GM19468 (cell line): ENCODE measurements at regions not wholly inside any gene's neighbourhood (a gene's known extent, or its start where the extent isn't known, plus 50 kb on each side); places are given as distances from the start of the nearest gene placed in this dataset.

ENCODE experiments used
- ATAC-seq: cut with Tn5 transposase; IDR thresholded peaks from one replicate; pipeline ENCODE4 v1.9.1; 2021; ENCODE audit warnings: mild to moderate bottlenecking, moderate library complexity, moderate number of reproducible peaks; ENCODE audit not compliant: unreplicated experiment; ENCODE audit errors: extremely low read depth

DNA sequence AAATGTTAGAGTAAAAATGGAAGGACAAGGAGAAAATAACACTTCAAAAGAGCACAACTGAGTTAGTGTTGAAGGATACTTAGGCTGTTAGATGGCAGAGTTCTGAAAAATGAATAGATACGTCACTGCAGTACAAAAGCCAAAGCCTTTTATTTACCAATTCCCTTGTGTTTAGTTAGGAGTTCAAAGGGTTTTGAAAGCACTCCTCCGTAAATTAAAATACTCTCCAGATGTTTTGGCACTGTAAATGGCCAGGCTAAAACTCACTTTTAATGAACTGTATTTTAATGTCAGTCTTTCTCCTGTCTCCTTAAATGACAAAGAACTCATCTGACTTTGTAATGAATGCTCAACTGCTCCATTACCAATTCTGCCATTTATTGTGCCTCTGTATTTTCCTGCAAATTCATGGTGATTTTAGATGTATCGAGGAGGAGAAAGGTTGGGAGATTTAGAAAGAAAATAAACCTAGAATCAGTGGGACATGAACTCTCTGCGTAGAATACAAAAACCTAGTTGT is 1727.2 kb downstream of the MAT2B start:
- no peak for ATAC-seq

DNA sequence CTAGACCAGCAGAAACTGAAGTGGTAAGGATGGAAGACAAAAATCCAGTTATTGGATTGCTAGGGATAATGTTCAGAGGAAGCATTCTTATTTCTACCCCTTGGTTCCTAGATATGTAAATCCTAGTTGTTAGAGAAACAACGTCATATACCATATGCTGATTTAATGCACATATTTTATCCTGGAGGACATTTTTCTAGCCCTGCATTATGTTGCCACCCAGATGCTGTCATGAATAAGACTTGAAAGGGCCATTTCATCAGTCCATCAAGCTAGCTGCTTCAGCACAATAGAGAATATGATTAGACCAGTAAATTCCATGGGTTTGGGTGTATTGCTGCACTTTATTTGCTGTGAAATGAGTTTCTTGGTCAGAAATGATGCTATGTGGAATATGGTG is 1736.4 kb downstream of the MAT2B start:
- ATAC-seq = no peak

DNA sequence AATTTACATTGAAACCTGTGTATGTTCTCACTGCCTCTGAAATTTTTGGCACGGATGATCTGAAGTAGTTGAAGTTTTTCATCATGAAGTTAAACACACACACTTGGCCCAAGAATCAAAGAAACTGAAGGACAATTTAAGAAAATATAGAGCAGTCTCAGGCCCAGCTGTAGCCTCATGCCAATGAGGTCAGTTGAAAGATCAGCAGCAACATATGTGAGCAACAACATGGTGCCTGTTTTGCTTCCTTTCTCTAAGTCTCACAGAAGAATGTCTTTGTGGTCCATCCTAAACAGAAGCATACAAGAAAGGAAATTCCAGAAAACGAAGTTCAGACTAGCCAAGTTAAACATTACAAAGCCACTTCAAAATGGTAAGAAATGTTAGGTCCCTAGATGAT is 1737.2 kb downstream of the MAT2B start:
- no peak for ATAC-seq

DNA sequence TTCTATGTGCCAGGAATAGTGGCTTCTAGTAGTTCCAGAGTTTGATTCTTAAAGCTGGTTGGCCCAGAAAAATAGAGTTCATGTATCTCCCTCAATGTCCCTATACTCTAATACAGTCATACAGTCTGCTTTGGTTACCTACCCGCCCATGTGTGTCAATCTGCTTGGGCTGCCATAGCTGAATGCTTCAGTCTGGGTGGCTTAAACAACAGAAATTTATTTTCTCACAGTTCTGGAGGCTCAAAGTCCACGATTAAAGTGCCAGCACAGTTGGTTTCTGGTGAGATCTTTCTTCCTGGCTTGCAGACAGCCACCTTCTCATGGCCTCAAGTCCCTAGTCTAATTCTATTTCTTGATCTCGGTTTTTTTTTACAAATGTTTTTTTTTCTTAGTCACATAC is 1739.0 kb downstream of the MAT2B start:
- ATAC-seq = no peak

DNA sequence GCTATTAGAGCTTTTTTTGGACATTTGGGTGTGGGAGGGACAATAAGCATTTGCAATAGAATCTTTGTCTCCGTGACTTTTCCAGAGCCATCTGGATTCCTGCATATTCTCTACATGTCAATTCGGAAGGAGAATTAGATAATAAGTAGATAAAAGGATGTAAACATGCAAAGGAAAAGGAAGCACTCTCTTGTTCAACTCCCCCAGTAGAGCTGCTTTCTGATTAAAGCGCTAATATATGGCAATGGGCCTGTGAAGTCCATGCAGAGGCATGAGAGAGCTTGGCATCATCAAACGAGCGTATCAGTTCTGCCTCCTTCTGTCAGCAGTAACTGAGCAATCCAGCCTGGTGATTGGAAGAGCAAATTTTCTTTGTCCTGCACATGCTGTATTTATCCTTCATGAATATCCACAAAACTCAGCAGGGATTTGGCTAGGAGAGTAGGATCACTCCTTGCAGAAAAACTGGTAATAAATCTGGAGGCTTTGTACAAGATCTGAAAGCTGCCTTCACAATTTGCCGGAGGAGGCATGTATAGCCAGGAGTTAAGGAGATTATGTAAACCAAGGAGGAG is 1752.9 kb downstream of the MAT2B start:
- no peak for ATAC-seq

DNA sequence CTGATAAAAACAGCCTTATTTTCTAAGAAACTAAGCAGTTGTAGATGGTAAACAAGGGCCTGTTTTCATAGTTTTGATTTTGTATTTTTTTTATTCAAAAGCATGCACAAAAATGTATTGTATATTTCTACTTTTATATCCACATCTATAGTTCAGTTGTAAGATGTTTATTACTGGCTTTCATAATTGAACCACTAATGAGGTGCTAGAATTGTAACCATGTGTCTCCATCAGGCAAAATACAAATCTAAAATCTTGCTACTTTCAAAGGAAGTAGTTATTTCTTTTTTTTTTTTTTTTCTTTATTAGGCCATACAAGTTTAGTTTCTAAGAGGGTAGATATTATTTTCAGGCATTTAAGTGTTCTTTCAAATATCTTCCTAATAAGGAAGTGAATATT is 1755.0 kb downstream of the MAT2B start:
- ATAC-seq = no peak

DNA sequence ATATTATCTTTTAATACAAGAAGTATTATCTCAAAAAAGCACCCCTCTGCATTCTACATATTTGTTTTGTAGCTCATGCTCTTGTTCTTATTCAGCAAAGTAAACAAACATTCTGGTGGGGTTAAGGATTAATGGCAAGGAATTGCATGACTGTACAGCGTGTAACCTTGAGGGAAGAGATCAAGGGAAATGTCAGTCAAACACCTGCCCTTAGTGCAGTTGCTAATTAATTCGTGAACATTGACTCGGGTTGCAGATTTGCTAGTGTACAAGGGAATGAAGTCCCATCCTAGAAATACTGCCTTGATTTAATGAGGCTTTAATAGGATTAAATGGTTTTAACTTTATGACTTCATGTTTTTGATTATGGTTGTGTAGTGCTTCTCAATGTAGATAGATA is 1758.1 kb downstream of the MAT2B start:
- ATAC-seq = no peak

DNA sequence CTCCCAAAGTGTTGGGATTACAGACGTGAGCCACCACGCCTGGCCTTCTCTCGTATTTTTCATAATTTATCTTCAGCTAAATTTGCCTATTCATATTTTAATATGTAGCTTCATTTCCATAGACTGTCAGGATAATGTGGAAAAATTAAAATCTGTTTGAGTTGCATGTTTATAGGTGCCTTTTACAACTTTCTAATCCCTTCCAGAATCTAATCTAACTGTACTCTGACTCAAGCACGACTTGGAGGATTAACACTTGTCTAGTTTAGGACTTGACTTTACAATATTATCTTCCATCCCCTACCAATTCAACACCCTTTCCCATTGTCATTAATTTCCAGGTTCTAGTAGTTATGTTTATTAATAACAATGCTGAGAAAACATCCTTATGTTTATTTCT is 1761.5 kb downstream of the MAT2B start:
- no peak for ATAC-seq

DNA sequence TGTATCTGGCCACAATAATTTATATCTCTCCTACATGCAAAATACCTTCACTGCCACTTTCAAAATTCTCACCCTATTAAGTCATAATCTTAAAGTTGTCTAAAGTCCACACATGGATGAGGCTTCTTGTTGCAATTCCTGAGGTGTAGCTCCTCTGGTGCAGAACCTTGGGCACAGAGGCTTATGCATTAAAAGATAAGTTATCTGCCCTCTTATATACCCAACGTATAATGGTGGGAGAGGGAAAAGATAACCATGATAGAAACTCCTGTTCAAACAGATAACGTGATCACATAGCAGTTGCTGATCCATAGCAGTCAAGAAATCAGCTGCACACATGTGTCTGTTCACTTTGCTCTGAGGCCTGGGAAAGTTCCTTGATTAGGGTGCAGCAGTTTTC is 1767.0 kb downstream of the MAT2B start:
- no peak for ATAC-seq

DNA sequence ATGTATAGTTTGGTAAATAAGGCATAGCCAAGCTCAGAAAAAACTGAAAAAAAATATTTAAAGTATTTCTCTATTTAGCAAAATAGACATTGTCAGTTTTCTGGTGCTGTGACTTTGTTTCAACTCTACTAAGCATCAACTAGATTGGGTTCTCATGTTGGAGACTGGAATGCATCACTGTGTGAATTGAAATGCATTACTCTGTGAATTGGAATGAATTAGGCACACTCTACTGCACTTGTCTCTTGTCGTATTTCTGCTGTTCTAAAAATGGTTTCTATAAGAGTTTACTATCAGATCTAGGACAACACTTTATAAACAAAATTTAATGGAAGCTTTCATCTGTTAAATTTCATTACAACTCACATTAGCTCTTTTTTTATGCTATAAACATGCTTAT is 1772.2 kb downstream of the MAT2B start:
- no peak for ATAC-seq

DNA sequence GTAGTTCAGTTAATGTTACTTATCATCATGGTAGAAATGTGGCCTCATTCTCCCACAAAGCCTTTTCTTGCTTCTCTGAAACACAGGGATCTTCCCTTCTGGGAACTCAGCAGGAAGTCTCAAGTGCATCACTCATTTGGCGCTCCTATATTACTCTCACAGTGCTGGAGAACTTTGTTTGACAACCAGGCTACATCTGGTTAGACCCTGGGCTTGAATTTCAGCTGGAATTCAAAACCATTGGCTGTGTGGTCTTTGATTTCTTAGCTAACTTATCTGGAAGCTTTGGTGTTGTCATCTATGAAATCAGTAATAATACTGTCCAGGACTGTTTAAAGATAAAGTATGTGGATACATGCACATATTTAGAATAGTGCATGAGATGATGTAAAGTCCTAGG is 1777.1 kb downstream of the MAT2B start:
- ATAC-seq = no peak

DNA sequence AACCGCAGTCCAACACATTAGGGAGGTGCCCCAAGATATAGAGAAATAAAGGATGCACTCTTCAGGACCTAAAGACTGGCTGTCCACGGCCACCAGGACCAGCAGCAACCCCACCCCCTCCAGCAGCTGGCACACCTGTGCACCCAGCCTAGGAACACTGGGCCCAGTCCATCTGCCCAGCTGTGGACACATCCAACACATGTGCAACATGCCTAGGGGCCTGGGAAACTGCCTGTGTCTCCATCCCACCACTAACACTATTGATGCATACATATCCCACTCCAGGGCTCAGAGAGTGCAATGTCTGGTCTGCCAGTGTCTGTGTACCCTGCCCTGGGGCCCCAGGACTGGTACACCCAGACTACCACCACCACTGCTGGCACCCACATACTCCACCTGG is 1781.3 kb downstream of the MAT2B start:
- no peak for ATAC-seq

DNA sequence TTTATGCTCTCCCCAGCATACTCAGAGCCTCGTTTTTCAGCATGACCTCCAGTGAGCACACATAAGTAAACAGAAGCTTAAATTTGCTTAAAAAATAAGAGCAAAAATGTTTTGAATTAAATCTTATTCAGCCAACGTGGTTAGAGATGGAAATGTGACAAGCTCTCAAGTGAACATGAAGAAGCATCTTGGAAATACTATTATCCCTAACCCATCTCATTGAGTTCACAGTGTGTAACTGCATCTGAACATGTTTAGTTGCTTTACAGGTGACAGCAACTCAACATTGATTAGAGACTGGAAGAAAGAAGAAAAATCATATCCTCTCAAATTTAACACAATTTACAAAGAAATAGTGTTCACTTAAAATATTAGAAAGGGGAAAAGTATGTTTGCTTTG is 1785.1 kb downstream of the MAT2B start:
- ATAC-seq = no peak

DNA sequence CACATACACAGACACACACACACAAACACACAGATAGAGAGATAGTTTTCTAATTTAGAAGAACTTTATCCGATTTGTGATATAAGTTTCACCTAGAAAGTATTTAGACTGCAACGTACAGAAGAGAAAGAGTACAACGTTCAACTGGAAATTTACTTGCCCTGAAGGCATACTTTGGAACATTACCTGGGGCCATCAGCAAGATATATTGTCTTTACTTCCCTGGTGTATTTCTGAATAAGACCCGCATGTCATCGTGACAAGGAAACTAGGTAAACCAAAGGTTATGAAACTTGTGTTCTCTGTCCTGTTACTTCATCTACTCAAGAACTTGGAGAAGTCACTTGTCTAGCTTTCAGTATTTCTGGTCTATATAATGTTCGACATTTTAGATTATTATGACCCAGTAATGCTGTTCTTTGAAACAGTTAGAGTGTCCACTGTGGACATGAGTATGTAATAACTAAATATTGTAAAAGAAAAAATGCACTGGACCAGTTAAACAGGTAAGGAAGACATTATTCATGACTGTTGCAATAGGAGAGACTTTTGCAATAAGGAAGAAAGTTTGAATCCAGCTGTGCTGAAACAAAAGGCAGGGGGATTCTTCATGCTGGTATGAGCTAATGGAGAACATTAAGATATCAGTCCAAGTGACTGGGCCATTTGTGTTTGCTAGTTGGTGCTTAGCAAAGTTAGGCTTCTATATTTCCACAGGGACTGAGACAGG is 1791.1 kb downstream of the MAT2B start:
- no peak for ATAC-seq

DNA sequence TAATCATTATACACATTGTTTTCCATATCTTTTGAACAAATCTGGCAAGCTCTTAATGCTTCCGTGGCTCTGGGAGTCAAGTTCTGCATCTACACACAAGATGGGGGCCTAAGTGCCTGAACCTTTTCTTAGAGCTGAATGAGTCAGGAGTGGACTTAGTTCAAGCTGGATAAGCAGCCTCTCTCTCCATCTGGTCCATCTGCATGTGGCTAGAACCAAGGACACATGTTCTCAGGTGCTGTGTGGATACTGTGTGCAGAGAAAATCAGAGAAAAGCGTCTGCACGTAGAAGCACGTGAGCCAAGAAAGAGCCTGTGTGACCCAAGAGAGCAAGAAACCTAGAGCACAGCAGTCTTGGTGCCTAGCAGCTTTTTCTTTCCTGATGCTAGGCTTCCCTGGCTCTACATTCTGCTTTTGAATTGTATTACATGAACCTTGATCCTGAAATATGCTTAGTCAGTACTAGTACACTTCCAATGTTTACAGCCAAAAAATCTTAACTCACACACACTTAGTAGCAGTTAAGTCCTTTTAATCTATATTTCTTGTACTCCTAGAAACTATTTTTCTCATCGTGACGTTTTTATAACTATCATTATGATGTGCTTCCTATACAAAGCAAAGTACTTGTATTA is 1798.9 kb downstream of the MAT2B start:
- no peak for ATAC-seq

DNA sequence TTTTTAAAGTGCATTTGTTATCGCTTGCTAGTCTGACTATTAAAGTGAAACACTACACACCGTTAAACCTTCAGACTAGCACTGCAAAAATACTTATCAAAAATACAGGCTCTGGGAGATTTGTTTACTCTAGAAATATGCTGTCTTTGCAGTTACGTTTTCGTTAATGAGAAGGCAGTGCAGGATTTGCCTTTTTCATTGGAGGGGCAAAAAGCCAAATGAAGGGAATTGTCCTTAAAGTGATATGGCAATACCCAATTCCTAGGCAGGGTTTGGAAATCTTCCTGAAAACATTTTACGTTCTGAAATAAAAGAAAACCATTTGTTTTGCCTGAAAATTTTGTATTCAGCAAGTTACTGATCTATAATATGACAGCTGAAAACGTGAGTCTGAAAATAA is 1800.2 kb downstream of the MAT2B start:
- ATAC-seq = no peak

DNA sequence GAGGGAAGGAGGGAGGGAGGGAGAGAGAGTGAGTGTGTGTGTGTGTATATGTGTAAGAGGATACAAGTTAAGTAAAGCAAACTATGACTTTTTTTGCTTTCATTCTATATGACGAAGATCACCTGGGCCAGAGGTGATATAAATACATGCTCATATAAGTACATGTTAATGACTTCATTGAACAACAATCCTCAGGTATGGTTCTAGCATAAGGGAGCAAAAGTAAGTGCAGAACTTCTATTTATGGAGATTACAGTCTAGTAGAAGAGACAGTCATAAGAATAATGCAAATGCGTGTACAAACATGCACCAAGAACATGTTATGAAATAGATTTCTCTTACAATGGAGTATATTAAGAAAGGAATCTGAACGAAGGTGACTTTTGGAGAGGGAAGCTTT is 1804.0 kb downstream of the MAT2B start:
- no peak for ATAC-seq

DNA sequence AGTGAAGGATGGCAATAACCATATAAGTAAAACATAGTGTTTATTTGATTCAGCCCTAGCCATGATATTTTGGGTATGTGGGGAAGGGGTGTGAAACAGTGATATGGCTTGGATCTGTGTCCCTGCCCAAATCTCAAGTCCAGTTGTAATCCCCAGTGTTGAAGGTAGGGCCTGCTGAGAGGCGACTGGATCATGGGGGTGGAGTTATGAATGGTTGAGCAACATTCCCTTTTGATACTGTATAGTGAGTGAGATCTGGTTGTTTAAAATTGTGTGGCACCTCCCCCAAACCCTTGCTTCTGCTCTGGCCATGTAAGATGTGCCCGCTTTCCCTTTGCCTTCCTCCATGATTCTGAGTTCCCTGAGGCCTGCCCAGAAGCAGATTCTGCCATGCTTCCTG is 1804.6 kb downstream of the MAT2B start:
- ATAC-seq = no peak

DNA sequence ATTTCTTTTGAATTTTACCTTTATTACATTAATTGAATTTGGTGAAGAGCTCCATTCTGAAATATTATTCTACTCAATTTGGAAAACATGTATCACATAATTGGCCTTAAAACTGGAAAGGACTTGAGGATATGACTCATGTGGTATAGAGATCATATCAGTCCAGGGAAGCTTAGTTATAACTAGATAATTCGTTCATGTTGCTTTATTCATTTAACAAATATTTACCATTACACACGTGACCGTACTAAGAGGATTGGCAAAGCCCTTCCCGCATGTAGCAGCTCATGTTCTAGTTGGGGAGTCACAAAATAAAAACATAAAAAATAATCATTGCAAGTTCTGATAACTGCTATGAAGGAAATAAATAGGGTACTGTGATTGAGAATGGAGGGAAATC is 1816.5 kb downstream of the MAT2B start:
- no peak for ATAC-seq

DNA sequence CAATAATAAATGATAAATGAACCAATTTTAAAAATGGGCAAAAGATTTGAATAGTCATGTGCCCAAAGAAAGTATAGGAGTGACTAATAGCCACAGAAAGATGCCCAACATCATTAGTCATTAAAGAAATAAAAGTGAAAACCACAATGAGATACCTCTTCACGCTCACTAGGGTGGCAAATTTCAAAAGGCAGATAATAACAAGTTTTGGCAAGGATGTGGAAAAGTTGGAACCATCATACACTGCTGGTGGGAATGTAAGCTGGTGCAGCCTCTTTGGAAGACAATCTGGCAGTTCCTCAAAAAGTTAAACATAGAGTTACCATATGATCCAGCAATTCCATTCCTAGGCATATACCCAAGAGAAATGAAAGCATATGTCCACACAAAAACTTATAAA is 1819.8 kb downstream of the MAT2B start:
- ATAC-seq = no peak

DNA sequence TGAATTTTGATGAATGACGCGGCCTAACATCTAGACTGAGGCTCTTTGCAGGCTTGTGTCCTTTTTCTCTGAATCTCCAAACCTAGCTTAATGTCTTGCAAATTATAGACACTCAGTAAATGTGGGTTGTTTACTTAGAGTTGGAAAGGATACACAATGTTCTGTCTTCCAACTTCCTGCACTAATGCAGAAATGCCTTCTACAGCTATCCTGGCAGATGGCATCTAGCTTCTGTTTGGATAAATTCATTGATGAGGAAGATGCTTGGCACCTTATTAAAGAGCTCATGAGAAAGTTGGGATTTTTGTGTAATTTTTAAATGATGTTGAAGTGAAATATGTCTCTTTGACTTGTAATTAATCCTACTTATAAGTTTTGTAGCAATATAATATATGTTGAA is 1822.2 kb downstream of the MAT2B start:
- no peak for ATAC-seq

DNA sequence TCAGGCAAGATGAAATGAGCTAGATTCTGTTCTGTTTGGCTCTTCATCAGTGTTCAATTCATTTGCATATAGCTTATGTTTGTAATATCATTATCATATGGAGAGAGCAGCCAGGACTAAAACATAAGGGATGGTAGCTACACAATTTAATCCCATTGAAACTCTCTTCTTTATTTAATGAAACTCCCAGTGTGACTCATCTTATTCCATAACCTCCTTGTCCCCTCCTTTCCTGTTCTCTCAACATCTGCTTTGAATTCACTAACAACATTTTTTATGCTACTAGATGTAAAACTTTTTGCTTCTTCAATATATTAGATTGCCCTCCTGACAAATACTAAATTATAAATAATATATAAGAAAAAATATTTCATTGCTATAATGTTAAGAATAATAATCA is 1823.4 kb downstream of the MAT2B start:
- no peak for ATAC-seq
